ENCODE measurements at regions not wholly inside any gene's neighbourhood (a gene's known extent, or its start where the extent isn't known, plus 50 kb on each side); places are given as distances from the start of the nearest gene placed in this dataset.

DNA sequence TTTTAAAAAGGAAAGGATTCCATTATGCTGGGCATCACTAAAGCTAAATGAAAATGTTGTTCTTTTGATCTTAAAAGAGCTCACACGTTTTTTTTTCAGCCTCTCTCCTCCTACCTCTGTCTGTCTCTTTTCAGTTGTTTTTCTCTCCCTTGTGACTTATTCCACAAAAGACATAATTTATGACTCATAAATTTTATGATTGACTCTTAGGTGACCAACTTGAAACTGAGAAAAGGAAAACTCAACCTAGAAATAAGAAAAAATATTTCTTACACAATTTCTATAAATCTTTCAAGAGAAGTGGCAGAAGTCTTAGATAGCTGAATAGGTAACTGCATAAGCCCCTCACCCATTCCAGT lies 227.7 kb upstream of the DDHD1 start:
- no peak for DNase-seq
- H3K4me3 ChIP-seq (replicated peaks in 1 of 3; ENCODE audit: low read depth in 2 of 3, low read length in 3 of 3), result no peak overlapping the region
- H2AFZ ChIP-seq (ENCODE audit: insufficient read depth, low read depth, low read length, poor library complexity, severe bottlenecking), result no peak overlapping the region
- H3K9ac ChIP-seq (ENCODE audit: insufficient read depth, low read length, poor library complexity, severe bottlenecking), result no peak overlapping the region
- Mint-ChIP-seq H3K4me1 (no peaks in the 10 kb centered on the region), H3K4me3 (no peak overlapping the region), H3K36me3 (no peaks in the 10 kb centered on the region), H3K27ac (no peak overlapping the region), H3K9me3 (peaks cover 0 to 3% (median 0%) of the 10 kb centered on the region in 7 donors), H3K27me3 (ENCODE audit: low read depth in 3 of 3) (peaks cover 0 to 2% (median 0%) of the 10 kb centered on the region in 3 donors)
- no peaks in the 10 kb centered on the region for H4K20me1 ChIP-seq (ENCODE audit: insufficient read depth, low read length)
- H3K4me2 ChIP-seq (replicated peaks; ENCODE audit: extremely low read depth, low read length, poor library complexity, severe bottlenecking), result no peak overlapping the region
- intact Hi-C loops (cut with micrococcal nuclease), result no loop called here
- H3K9me3 ChIP-seq (replicated peaks in 1 of 2; ENCODE audit: control insufficient read depth in 1 of 2, insufficient read depth in 1 of 2, low read length in 2 of 2), result peaks cover 0 to 3% of the 10 kb centered on the region in 2 donors
- H3K36me3 ChIP-seq (replicated peaks in 1 of 2; ENCODE audit: control insufficient read depth in 1 of 2, insufficient read depth in 2 of 2, low read length in 2 of 2), result no peaks in the 10 kb centered on the region
- no peaks in the 10 kb centered on the region for H3K4me1 ChIP-seq (ENCODE audit: control insufficient read depth in 1 of 2, insufficient read depth in 2 of 2, low read length in 2 of 2)
- no peaks in the 10 kb centered on the region for H3K27me3 ChIP-seq (ENCODE audit: control insufficient read depth in 2 of 2, insufficient read depth in 2 of 2, low read length in 2 of 2)
- TF ChIP-seq, protein P1, sequence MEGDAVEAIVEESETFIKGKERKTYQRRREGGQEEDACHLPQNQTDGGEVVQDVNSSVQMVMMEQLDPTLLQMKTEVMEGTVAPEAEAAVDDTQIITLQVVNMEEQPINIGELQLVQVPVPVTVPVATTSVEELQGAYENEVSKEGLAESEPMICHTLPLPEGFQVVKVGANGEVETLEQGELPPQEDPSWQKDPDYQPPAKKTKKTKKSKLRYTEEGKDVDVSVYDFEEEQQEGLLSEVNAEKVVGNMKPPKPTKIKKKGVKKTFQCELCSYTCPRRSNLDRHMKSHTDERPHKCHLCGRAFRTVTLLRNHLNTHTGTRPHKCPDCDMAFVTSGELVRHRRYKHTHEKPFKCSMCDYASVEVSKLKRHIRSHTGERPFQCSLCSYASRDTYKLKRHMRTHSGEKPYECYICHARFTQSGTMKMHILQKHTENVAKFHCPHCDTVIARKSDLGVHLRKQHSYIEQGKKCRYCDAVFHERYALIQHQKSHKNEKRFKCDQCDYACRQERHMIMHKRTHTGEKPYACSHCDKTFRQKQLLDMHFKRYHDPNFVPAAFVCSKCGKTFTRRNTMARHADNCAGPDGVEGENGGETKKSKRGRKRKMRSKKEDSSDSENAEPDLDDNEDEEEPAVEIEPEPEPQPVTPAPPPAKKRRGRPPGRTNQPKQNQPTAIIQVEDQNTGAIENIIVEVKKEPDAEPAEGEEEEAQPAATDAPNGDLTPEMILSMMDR (IDR thresholded peaks at IDR 0.05), result no peak
- no CpG with 5 or more reads among the region's 1 CpG for whole genome bisulfite sequencing (ENCODE audit: insufficient coverage)
- H3K27ac ChIP-seq (ENCODE audit: low read depth in 1 of 2, low read length in 2 of 2), result no peak overlapping the region
- no peaks in the 10 kb centered on the region for H3K79me2 ChIP-seq (ENCODE audit: insufficient read depth, low read length)

DNA sequence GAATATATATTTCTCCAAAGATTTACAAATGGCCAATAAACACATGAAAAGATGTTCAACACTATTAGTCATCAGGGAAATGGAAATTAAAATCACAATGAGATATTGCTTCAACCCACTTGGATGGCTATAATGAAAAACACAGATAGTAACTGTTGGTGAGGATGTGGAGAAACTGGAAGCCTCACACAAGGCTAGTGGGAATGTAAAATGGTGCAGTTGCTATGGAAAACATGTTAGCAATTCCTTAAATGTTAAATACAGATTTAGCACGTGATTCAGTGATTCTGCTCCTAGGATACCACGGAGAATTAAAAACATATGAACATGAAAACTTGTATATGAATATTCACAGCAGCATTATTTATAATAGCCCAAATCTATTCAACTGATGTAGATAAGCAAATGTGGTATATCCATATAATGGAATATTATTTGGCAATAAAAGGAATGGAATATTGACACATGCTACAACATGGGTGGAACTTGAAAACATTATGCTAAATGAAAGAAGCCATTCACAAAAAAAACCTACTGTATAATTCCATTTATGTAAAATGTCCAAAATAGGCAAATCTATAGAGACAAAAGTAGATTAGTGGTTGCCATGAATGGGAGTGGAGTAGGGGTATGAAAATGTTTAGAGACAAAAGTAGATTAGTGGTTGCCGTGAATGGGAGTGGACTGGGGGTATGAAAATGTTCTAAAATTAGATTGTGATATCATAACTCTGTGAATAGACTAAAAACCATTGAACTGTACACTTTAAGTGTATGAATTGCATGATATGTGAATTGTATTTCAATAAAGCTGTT lies 227.1 kb upstream of the DDHD1 start:
- Histone ChIP-seq H4K20me1 (ENCODE audit: insufficient read depth, low read length) (no peaks in the 10 kb centered on the region), H3K9ac (ENCODE audit: insufficient read depth, low read length, poor library complexity, severe bottlenecking) (no peak overlapping the region), H3K36me3 (replicated peaks in 1 of 2; ENCODE audit: control insufficient read depth in 1 of 2, insufficient read depth in 2 of 2, low read length in 2 of 2) (no peaks in the 10 kb centered on the region), H3K4me3 (replicated peaks in 1 of 3; ENCODE audit: low read depth in 2 of 3, low read length in 3 of 3) (no peak overlapping the region), H3K27me3 (ENCODE audit: control insufficient read depth in 2 of 2, insufficient read depth in 2 of 2, low read length in 2 of 2) (no peaks in the 10 kb centered on the region), H3K27ac (ENCODE audit: low read depth in 1 of 2, low read length in 2 of 2) (no peak overlapping the region), H3K4me1 (ENCODE audit: control insufficient read depth in 1 of 2, insufficient read depth in 2 of 2, low read length in 2 of 2) (no peaks in the 10 kb centered on the region), H3K9me3 (replicated peaks in 1 of 2; ENCODE audit: control insufficient read depth in 1 of 2, insufficient read depth in 1 of 2, low read length in 2 of 2) (peaks cover 0 to 2% of the 10 kb centered on the region in 2 donors), H3K79me2 (ENCODE audit: insufficient read depth, low read length) (no peaks in the 10 kb centered on the region), H2AFZ (ENCODE audit: insufficient read depth, low read depth, low read length, poor library complexity, severe bottlenecking) (no peak overlapping the region), H3K4me2 (replicated peaks; ENCODE audit: extremely low read depth, low read length, poor library complexity, severe bottlenecking) (no peak overlapping the region)
- peaks cover 0 to 2% (median 0%) of the 10 kb centered on the region in 3 donors for H3K27me3 Mint-ChIP-seq (ENCODE audit: low read depth in 3 of 3)
- peaks cover 0 to 3% (median 0%) of the 10 kb centered on the region in 7 donors for H3K9me3 Mint-ChIP-seq
- no CpG with 5 or more reads among the region's 3 CpGs for WGBS (ENCODE audit: insufficient coverage)
- H3K4me3 Mint-ChIP-seq, result no peak overlapping the region
- no peaks in the 10 kb centered on the region for H3K4me1 Mint-ChIP-seq
- no peak for DNase-seq
- H3K36me3 Mint-ChIP-seq, result no peaks in the 10 kb centered on the region
- TF ChIP-seq, protein P1 (IDR thresholded peaks at IDR 0.05), result no peak
- H3K27ac Mint-ChIP-seq, result no peak overlapping the region
- intact Hi-C loops (cut with micrococcal nuclease), result no loop called here

Measured in CD14-positive monocyte (primary cell).